ELF-1 (cell line): ENCODE measurements at regions not wholly inside any gene's neighbourhood (a gene's known extent, or its start where the extent isn't known, plus 50 kb on each side); places are given as distances from the start of the nearest gene placed in this dataset.
A peak's percentile ranks its signal among the peaks of the same experiment; 100 is the strongest.
"Not testable (repeated sequence)": the region's sequence is repeated elsewhere in the genome, so short reads cannot be mapped to it uniquely, and the experiment has no call there.

Source experiments
- DNase-seq: peaks from one replicate; pipeline ENCODE4 v3.0.0-alpha.2; 2016; ENCODE audit warnings: low read depth, low spot score

DNA sequence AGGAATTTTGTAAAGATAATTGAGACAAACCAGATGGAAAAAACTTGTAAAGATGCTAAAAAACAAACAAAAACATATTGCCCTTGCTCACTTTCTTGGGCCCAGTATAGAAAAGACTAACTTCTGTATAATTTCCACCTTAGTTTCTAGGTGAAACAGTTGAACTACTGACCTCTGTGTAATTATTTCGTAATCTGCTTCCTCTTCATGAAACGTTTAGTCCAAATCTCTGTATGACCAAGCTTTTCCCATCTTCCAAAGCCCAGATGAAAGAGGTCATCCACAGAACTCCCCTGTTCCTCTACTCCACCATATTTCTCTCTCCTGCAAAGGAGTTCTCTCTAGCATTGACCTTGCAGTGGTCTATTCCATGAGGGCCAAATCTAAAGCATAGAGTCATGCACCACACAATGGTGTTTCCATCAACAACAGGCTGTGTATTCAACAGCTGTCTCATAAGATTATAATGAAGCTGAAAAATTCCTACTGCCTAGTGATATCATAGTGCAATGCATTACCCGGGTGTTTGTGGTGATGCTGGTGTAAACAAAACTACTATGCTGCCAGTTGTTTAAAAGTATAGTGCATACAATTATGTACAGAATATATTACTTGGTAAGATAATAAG lies 647.6 kb downstream of the TNS3 start:
- no peak for DNase-seq

DNA sequence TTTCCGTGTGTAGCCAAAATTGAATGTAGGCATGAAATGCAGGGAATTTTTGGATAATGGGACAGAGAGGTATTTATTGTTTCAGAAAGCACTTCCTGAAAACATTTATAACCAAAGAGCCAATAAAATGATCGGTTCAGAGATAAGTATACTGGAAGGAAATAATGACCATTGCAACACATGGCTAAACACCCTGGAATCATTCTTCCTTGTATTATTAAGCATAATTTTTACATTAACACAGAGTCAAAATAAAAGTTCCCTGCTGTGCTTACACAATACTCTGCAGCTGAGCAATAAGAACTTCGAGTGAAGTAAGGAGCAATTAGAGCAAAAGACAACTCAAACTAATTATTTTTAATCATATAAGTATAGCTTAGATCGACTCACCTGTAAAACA lies 648.3 kb downstream of the TNS3 start:
- DNase-seq, result no peak

DNA sequence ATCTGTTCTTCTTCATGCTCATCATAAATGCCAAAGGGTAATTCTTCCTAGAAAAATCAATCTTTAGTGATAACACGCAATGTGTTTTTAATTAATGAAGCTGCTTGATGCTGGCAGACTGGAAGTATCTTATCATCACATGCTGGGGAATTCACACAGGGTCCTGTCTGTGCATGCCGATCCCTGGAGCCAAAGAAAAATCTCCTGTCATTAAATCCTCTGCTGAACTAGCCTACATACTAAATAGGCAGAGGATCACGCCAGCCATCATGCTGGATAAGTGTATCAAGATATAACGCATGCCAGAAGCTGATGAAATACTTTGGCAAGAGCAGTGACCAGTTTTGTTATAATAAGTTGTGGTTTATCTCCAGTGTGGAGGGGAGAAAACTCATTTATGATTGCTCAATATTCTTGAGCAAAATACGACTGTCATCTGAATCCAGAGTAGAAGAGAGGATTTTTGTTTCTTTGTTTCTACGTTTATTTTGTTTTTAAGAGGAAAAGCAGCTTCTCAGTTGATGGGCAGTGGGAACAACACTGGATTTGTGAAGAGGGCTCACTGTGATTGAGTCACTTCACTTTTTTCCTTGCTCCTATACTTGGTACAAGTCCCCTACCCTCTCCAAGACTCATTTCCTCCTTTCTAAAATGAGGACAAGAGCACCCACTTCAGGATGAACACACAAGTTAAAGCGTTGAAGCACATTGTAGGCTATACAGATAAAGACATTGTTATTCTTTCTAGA lies 649.1 kb downstream of the TNS3 start:
- DNase-seq, result no peak

DNA sequence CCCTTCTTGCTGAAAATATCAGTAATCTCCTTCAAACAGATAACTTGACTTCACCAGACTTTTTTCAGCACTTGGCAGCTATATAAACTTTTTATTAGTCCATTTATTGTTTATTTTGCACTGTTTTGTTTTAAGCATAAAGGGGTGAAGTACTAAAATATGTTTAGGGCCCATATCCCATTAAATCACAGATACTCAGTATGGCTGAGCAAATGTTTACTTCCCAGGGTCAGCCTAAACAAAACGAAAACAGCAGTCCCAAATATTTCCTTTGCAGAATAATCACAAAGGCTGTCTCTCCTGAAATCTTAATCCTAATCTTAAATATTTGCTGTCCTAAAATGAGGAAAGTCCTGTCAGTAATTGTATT lies 649.6 kb downstream of the TNS3 start:
- no peak for DNase-seq

DNA sequence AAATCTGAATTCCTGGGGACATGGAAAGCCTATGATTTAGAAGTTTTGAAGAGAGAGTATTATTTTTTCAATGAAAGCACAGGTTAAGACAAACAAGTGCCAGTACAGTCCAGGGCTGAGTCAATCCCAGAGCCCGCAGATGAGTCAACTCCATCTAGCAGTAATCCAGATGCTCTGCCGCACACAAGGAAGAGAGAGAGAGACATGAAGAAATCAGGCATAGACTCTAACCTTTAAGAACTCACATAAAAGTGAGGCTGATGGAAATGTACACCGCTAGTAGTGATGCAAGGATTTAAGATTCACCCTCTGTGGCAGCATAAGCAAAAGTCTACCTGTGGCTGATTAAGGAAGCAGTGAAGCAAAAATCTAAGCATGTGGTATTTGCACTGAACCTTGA lies 651.5 kb downstream of the TNS3 start:
- no peak for DNase-seq

DNA sequence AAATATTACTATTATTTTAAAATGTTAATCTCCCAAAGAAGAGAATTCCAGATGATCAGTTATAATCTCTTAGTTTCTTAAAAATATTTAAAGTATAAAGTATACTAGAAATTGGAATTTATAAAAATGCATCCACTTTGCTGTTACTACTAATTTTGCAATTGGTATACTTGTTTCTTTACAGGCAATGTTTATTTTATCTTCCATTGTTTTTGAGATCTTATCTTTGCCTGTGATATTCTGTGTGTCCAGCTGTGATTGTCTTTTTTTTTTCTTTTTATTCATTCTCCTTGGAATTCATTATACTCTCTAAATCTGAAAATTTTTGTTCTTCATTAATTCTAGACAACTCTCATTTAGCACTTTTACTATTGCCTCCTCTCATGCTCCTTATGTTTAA lies 652.6 kb downstream of the TNS3 start:
- no peak for DNase-seq

DNA sequence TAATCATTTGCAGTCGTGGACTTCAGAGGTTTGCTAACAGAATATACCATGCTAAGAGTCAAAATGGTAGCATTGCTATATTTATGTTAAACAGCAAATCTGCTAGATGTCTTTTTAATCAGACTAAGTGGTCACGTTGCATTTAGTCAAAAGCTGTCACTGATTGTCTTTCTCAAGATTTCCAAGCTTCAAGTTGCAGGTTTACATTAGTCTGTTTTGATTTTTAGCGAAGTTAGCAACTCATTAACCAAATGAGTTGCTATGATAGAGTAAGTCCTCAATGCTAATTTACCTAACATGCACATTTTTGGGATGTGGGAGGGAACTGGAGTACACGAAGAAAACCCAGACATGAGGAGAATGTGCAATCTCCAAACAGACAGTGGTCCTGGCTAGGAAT lies 653.2 kb downstream of the TNS3 start:
- DNase-seq, result no peak

DNA sequence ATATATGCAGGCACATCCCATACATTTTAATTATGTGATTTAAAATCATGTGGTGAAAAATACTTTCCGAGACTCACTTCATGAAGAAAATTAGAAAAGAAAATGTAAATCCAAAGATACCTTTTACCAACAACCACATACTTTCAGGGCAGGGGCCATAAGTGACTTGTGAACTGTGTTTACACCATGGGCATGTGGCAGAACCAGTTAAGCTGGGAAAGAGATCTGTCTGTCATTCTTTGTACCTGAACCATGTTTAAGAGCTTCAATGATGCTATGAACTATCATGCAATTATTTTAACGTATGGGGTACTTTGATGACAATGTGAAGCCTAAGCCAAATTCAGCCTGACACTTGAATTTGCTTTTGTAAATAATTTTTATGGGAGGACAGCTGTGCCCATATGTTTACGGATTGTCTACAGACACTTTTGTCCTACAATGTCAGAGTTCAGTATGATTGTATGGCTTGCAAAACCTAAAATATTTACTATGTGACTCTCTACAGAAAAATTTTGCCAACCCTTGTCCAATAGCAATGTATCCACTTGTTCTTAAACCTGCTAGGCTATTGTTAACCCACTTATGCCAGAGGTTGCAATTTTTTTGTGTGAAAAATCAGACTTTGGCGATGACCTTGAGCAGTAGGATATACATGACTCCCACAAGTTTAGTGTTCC lies 654.6 kb downstream of the TNS3 start:
- DNase-seq, result no peak

DNA sequence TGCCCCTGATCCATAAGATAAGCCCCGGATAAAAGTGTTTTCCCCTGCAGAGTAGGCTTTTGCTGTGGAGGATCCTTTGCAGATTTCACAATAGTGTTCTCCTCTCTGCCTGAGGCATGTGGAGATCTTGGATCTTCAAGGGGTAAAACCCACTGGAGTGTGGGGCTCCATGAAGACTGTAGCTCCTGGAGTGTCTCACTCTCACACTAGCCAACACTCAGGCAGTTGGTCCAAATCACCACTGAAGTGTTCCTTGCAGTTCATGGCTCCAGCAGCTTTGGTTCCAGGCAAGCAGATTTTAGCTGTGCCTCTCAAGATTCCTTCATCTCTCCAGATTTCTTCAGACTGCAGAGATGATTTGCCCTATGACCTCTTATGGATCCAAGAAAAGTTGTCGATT lies 665.3 kb downstream of the TNS3 start:
- no peak for DNase-seq

DNA sequence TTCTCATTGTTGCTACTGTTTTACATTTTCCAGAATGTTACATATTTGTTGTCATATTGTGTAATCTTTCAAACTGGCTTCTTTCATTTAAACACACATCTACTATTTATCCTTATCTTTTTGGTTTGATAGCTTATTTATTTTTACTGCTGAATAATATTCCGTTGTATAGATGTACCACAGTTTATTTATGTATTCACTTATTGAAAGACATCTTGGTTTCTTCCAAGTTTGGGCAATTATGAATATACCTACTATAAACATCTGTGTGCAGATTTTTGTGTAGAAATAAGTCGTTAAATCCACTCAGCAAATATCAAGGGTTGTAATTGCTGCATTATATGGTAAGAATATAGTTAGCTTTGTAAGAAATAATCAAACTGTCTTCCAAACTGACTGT lies 669.2 kb downstream of the TNS3 start:
- DNase-seq, result no peak

DNA sequence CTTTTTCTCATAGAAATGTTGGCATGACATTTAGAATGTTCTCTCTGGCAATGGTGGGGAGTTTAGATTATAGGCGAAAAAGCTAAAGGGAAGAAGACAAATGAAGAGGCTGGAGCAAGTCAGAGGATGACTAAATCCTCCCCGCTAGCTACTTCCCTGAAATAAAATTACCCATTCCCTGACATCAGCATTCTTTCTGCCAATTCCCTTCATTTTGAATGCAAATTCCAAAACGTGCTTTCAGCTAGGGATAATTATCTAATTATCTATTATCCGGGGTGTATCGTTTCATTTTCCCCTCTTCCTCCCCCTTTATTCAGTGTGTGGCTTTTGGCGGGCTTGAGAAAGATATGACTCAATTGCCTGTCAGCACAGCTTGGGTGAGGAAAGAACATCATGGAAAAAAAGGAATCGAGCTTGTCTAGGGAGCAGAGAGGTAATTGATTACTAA lies 672.3 kb downstream of the TNS3 start:
- no peak for DNase-seq

DNA sequence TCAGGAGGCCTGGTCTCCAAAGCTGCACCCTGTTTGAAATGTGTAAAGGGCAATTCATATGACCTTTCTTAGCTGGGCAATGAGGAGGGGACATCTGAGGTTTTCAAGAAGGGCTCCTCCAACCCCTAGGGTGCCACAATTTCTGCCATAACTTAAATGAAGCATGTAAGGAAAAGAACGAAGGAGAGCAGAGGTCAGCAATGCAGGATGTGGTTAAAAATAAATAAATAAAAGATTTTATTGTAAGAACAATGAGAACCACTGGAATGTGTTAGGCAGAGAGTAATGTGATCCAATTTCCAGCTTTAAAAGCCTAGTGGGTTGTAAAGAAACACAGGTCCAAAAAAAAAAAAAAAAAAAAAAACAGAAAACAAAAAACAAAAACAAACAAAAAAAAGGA lies 673.1 kb downstream of the TNS3 start:
- DNase-seq, result no peak

DNA sequence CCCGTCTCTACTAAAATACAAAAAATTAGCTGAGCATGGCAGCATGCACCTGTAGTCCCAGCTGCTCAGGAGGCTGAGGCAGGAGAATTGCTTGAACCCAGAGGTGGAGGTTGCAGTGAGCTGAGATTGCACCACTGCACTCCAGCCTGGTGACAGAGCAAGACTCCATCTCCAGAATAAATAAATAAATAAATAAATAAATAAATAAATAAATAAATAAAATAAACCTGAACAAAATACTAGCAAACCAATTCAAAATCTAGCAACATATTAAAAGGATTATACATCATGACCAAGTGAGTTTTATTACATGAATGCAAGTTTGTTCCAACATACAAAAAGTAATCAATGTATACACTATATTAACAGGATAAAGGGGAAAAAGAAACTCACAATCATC lies 677.4 kb downstream of the TNS3 start:
- DNase-seq, result not testable (repeated sequence)

DNA sequence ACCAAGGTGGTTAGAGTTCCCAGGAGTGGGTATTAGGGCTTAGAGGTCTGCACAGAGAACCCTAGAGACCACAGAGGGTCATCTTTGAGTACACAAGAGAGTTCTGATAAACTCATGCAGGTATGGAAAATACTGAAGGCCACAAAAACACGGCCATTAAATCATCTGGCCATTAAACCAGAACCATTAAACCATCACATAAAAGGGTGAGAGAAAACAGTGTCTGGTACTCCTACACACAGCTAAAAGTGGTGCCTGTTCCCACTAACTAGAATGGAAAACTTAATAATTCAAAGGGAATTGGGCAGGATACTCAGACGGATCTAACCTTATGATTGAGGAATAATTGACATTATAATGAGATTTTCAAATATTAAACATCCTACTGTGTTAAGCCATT lies 679.4 kb downstream of the TNS3 start:
- DNase-seq, result no peak

DNA sequence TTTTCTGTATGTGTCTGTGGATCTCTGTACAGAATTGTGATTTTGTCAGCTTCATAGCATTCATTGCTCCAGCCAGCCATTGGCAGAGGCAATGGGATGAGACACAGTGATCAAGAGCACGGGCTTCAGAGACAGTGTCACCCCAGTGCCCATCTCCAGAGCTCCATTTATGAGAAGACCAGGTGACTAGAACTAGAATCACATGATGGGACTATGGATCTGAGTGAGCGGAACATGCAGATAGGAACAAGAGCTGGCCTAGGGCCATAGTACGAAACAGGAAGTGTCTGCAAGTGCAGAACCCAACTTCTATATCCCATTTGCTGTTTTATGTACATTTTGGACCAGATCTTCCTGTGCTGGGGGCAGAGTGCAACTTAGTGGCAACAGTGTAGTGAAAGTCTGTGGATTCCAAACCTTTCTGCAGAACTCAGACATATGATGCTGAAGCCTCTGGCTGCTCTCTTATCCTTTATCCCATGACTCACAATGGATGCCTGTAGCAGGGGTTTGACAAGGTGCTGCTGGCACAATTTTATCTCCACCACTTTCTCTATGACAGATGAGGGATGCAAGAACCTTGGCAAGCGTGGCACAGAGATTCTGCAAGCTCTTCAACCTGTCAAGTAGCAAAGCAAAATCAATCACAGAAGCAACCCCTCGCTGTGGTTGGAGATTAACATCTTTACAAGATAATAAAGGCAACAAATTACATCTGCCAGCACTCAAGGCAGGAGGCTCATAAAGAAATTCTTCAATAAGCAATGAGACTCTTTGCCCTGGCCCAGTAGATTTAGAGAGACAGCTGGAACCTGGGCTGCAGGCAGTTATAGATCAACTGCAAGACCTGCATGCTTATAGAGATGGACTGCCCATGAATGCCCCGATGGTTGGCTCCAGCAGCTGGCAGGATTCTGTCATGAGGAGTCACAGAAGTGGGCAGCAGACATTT lies 681.3 kb downstream of the TNS3 start:
- no peak for DNase-seq

DNA sequence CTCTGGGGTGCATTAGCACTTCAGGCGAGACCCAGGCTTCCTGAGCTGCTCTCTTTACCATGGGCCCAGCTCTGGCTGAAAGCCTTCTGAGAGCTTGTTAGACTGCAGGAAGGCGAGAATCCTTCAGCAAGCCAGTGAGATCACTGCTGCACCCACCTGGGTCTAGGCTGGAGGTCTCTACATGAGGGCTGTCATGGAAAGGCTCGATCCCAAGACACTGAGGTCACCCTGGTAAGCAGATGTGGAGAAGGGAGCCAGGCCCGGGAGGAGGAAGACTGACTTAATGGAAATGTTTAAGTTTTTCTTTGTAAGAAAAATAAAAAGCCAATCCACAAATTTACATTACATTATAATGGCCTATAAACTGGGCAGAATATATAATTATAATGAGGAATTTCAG lies 684.5 kb downstream of the TNS3 start:
- no peak for DNase-seq

DNA sequence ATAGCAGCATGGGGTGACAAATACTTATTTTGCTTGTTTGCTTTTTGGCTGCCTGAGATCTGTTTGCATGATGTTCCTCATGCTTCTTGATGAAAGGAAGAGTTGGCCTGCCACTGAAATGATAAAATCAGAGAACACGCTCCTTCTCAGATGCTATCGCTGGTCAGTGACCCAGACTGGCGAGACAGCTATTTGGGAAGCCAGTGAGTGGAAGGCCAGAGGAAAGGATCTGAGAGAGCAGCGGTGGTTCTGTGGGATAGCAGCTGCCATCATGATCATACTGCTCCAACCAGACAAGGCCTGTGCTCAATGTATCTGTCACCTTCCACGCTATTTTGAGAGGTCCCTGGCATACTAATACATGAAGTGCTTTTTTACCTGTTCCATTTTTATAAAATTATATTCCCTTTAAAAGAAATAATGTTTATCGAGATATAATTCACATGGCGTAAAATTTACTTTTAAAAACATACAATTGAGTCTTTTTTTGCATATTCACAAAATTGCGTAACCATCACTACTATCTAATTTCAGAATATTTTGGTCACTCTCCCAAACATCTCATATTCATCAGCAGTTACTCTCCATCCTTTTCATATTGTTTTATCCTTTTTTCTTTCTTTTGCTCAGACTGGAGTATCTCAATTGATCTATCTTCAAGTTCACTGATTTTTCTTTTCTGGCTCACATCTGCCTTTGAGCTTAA lies 695.1 kb downstream of the TNS3 start:
- no peak for DNase-seq

DNA sequence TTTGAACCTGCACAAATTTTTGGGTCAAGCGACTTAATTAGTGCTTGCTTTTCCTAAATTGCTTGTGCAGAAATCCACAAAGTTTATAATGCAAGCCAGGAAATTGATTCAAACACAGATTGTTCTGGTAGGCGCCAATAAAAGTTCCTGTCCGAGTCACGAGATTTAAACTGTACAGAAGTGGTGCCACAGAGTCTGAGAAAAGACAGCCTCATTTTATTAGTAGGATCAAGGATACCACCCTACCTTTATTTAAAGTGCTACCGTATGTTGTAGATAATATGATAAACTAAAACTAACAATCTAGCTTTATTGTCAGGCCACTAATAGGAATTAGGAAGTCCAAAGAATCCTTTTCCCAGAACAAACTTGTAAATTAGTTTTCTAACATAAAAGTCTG lies 696.7 kb downstream of the TNS3 start:
- no peak for DNase-seq

DNA sequence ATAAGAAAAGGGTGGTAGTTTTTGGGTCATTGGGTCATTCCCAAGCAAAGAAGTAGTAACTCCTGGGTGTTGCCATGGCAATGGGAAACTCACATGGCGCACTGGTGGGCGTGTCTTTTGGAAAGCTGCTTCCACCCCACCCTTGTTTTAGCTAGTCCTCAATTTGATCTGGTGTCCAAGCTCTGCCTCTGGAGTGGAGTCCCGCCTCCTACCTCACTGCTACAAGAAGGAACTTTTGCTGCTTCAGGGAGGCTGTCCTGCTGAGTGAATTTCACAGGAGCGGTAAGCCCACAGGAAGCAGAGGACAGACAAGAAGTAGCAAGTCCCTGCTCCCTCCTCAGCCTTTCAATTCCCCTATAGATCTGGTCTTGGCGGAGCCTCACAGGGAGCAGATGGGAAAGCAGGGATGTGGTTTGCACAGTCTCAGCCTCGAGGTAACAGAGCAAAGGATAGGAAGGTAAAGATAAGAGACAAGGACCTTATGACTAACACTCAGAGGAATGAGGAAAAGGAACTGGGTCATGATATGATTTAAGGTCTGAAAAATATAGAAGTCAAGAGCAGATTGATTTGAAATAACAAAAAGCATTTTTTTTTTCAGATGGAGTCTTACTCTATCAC lies 700.3 kb downstream of the TNS3 start:
- peak; percentile 25 for DNase-seq

DNA sequence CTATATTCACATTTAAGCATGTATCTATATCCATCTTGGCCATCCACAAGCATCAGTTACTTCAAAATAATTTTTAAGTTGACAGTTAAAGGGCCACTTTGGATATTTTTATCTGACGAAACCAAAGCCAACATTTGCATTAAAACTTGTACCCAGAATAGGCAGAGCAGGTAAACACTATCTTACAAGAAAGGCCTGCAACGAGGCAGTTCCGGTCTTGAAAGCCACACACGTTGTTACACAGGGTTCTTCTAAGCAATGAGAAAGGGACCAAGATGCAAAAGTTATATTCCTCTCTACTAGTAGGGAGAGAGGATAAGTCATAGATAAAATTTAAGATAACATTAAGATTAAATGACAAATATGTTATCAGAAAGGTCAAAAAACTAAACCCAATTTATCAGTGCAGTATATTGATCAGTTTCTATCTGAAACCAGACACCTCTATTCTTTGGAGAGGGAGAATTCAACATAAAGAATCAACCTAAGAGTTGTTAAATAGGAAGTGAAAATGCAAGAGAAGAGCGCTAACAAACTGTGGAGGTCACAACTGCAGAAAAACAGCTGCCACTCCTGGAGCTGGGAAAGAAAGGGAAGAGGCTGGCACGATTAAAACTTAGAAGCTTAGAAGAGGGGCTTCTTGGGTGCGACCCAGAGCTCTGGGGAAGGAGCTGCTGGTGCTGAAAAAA lies 701.3 kb downstream of the TNS3 start:
- no peak for DNase-seq
